ENCODE measurements at regions not wholly inside any gene's neighbourhood (a gene's known extent, or its start where the extent isn't known, plus 50 kb on each side); places are given as distances from the start of the nearest gene placed in this dataset.

GRCh38 chr2:18104595-18105224 lies 226.2 kb downstream of the KCNS3 start:
- intact Hi-C loops (cut with DNase I): no loop called here

GRCh38 chr2:18096836-18097405 lies 218.5 kb downstream of the KCNS3 start:
- H3K36me3 ChIP-seq: no peaks in the 10 kb centered on the region
- H3K4me1 ChIP-seq: no peaks in the 10 kb centered on the region
- H3K9ac ChIP-seq (ENCODE audit: low read depth in 2 of 2, low read length in 2 of 2): no peak overlapping the region
- H3K27ac ChIP-seq: no peak overlapping the region
- intact Hi-C loops (cut with DNase I): no loop called here
- DNase-seq: no peak
- H3K9me3 ChIP-seq: no peaks in the 10 kb centered on the region
- no peak overlapping the region for H3K4me3 ChIP-seq
- no peaks in the 10 kb centered on the region for H3K27me3 ChIP-seq
- no peak for TF ChIP-seq CTCF (IDR thresholded peaks at IDR 0.05)

More at GRCh38 chr2:18104595-18105224, 226.2 kb downstream of the KCNS3 start:
- TF ChIP-seq CTCF (IDR thresholded peaks at IDR 0.05): no peak
- Histone ChIP-seq H3K9me3 (no peaks in the 10 kb centered on the region), H3K4me1 (no peaks in the 10 kb centered on the region), H3K27me3 (no peaks in the 10 kb centered on the region), H3K36me3 (no peaks in the 10 kb centered on the region), H3K27ac (no peak overlapping the region), H3K4me3 (no peak overlapping the region), H3K9ac (ENCODE audit: low read depth in 2 of 2, low read length in 2 of 2) (no peak overlapping the region)
- DNase-seq: no peak

- H3K27me3 ChIP-seq: no peaks in the 10 kb centered on the region
- no peak for TF ChIP-seq CTCF (IDR thresholded peaks at IDR 0.05)
- intact Hi-C loops (cut with DNase I): no loop called here
These were observed 215.8 kb downstream of the KCNS3 start for GRCh38 chr2:18094277-18094676.

GRCh38 chr2:18093196-18093595 lies 214.7 kb downstream of the KCNS3 start:
- no peak overlapping the region for H3K4me3 ChIP-seq
- H3K4me1 ChIP-seq: no peaks in the 10 kb centered on the region
- H3K36me3 ChIP-seq: no peaks in the 10 kb centered on the region
- H3K9me3 ChIP-seq: no peaks in the 10 kb centered on the region
- no peaks in the 10 kb centered on the region for H3K27me3 ChIP-seq
- DNase-seq: no peak
- intact Hi-C loops (cut with DNase I): no loop called here
- TF ChIP-seq CTCF (IDR thresholded peaks at IDR 0.05): no peak
- H3K27ac ChIP-seq: no peak overlapping the region
- no peak overlapping the region for H3K9ac ChIP-seq (ENCODE audit: low read depth in 2 of 2, low read length in 2 of 2)

More at GRCh38 chr2:18094277-18094676, 215.8 kb downstream of the KCNS3 start:
- Histone ChIP-seq H3K4me1 (no peaks in the 10 kb centered on the region), H3K36me3 (no peaks in the 10 kb centered on the region), H3K9me3 (no peaks in the 10 kb centered on the region), H3K9ac (ENCODE audit: low read depth in 2 of 2, low read length in 2 of 2) (no peak overlapping the region), H3K27ac (no peak overlapping the region), H3K4me3 (no peak overlapping the region)
- no peak for DNase-seq

GRCh38 chr2:18092760-18093159 lies 214.3 kb downstream of the KCNS3 start:
- intact Hi-C loops (cut with DNase I): no loop called here
- H3K9ac ChIP-seq (ENCODE audit: low read depth in 2 of 2, low read length in 2 of 2): no peak overlapping the region
- no peak for TF ChIP-seq CTCF (IDR thresholded peaks at IDR 0.05)

More at GRCh38 chr2:18092760-18093159, 214.3 kb downstream of the KCNS3 start:
- Histone ChIP-seq H3K4me1 (no peaks in the 10 kb centered on the region), H3K27ac (no peak overlapping the region), H3K27me3 (no peaks in the 10 kb centered on the region), H3K9me3 (no peaks in the 10 kb centered on the region), H3K36me3 (no peaks in the 10 kb centered on the region), H3K4me3 (no peak overlapping the region)
- DNase-seq: no peak

All from colonic mucosa (tissue), 4 donors.